GM10266 (cell line): ENCODE measurements at regions not wholly inside any gene's neighbourhood (a gene's known extent, or its start where the extent isn't known, plus 50 kb on each side); places are given as distances from the start of the nearest gene placed in this dataset.

ENCODE experiments used
- DNase-seq: peaks from one replicate; pipeline ENCODE4 v3.0.0; 2012; ENCODE audit errors: extremely low spot score
- CTCF ChIP-seq: IDR thresholded peaks from 2 replicates; pipeline ENCODE4 v1.5.1; 2012; ENCODE audit warnings: mild to moderate bottlenecking, low read depth; ENCODE audit not compliant: control insufficient read depth, insufficient read depth; ENCODE audit errors: missing control alignments

- TF ChIP-seq CTCF, result no peak
- DNase-seq, result no peak
Measured at GRCh38 chr12:61701471-61701870, 558.7 kb upstream of the USP15 start.

GRCh38 chr12:61706783-61707182, 553.4 kb upstream of the USP15 start:
- DNase-seq, result no peak
- no peak for TF ChIP-seq CTCF

- TF ChIP-seq CTCF, result no peak
- no peak for DNase-seq
Measured at GRCh38 chr12:61713121-61713520, 547.1 kb upstream of the USP15 start.

- no peak for DNase-seq
- no peak for TF ChIP-seq CTCF
Measured at GRCh38 chr12:61717986-61718385, 542.2 kb upstream of the USP15 start.

- TF ChIP-seq CTCF, result no peak
- no peak for DNase-seq
Measured at GRCh38 chr12:61739925-61740324, 520.3 kb upstream of the USP15 start.

GRCh38 chr12:61750604-61751003, 509.6 kb upstream of the USP15 start:
- no peak for DNase-seq
- TF ChIP-seq CTCF, result no peak

- no peak for TF ChIP-seq CTCF
- DNase-seq, result no peak
Measured at GRCh38 chr12:61754214-61754613, 506.0 kb upstream of the USP15 start.
